Caco-2 (cell line): ENCODE measurements at regions not wholly inside any gene's neighbourhood (a gene's known extent, or its start where the extent isn't known, plus 50 kb on each side); places are given as distances from the start of the nearest gene placed in this dataset.
"Not testable (repeated sequence)": the region's sequence is repeated elsewhere in the genome, so short reads cannot be mapped to it uniquely, and the experiment has no call there.

Experiments
- BruUV-seq: library from RNA; stranded (reverse); fragments of 400-500 nt; replicated peaks from 2 replicates; lab custom pipeline; 2021; lab: Mats Ljungman, UMichigan
- CTCF ChIA-PET: fragments of 300-600 bp; sonication (Branson Sonifier 250); formaldehyde crosslinking; loops from one replicate; lab custom pipeline; 2022; ENCODE audit warnings: antibody characterized with exemption; lab: Charles Lee
- POLR2A ChIA-PET: fragments of 300-600 bp; sonication (Branson Sonifier 250); formaldehyde crosslinking; loops from one replicate; lab custom pipeline; 2022; ENCODE audit warnings: antibody characterized with exemption; lab: Charles Lee
- DNase-seq, 2 experiments: peaks; one replicate each; pipeline versions ENCODE4 v3.0.0 to v3.0.0-alpha.2; 2020 to 2022
- H3K27me3 ChIP-seq: replicated peaks from 2 replicates; pipeline ENCODE4 v1.6.0; 2011; ENCODE audit warnings: low read length; ENCODE audit not compliant: control insufficient read depth, insufficient read depth
- H3K36me3 ChIP-seq: 2 replicates; pipeline ENCODE4 v1.5.1; 2011; ENCODE audit warnings: low read length; ENCODE audit not compliant: control insufficient read depth, insufficient read depth
- H3K4me1 ChIP-seq: fragments of 250-450 bp; sonication (Bioruptor Pico); 2 replicates; pipeline ENCODE4 v1.5.1; 2020; ENCODE audit warnings: mild to moderate bottlenecking
- H3K4me3 ChIP-seq: 2 replicates; pipeline ENCODE4 v1.5.1; 2011; ENCODE audit warnings: low read depth, mild to moderate bottlenecking, control low read depth, low read length
- H3K9me3 ChIP-seq: fragments of 250-450 bp; sonication (Bioruptor Pico); 2 replicates; pipeline ENCODE4 v1.5.1; 2020; ENCODE audit warnings: mild to moderate bottlenecking, moderate library complexity
- H3K27ac Mint-ChIP-seq: one replicate; pipeline ENCODE4 v1.8.0; 2022; ENCODE audit warnings: mixed read lengths; ENCODE audit not compliant: unreplicated experiment
- H3K27me3 Mint-ChIP-seq: one replicate; pipeline ENCODE4 v1.8.0; 2022; ENCODE audit warnings: mixed read lengths; ENCODE audit not compliant: insufficient read depth, unreplicated experiment
- H3K36me3 Mint-ChIP-seq: one replicate; pipeline ENCODE4 v1.8.0; 2022; ENCODE audit warnings: mild to moderate bottlenecking, mixed read lengths; ENCODE audit not compliant: insufficient read depth, unreplicated experiment
- H3K4me1 Mint-ChIP-seq: one replicate; pipeline ENCODE4 v1.8.0; 2022; ENCODE audit warnings: low read depth, mixed read lengths; ENCODE audit not compliant: unreplicated experiment
- H3K4me3 Mint-ChIP-seq: one replicate; pipeline ENCODE4 v1.8.0; 2022; ENCODE audit warnings: mild to moderate bottlenecking, moderate library complexity, mixed read lengths; ENCODE audit not compliant: unreplicated experiment
- H3K9me3 Mint-ChIP-seq: one replicate; pipeline ENCODE4 v1.8.0; 2022; ENCODE audit warnings: mixed read lengths; ENCODE audit not compliant: unreplicated experiment
- intact Hi-C: fragments of 100-400 bp; cut with micrococcal nuclease; formaldehyde crosslinking; loops from one replicate; pipeline ENCODE4 v1.10.0; 2022; ENCODE audit not compliant: unreplicated experiment
- TF ChIP-seq, protein P1 (sequence below), 2 experiments: fragments of 200-600 bp in 1 of 2; IDR thresholded peaks; 1 replicate in 1 of 2; 2 replicates in 1 of 2; pipeline versions ENCODE4 v1.5.1 to v1.8.0; 2011 to 2022; ENCODE audit warnings: antibody characterized with exemption in 1 of 2, control low read depth in 1 of 2, inconsistent platforms in 1 of 2, low read depth in 1 of 2, low read length in 1 of 2, mild to moderate bottlenecking in 1 of 2, moderate library complexity in 1 of 2; ENCODE audit not compliant: insufficient read depth in 1 of 2, severe bottlenecking in 1 of 2, unreplicated experiment in 1 of 2

DNA sequence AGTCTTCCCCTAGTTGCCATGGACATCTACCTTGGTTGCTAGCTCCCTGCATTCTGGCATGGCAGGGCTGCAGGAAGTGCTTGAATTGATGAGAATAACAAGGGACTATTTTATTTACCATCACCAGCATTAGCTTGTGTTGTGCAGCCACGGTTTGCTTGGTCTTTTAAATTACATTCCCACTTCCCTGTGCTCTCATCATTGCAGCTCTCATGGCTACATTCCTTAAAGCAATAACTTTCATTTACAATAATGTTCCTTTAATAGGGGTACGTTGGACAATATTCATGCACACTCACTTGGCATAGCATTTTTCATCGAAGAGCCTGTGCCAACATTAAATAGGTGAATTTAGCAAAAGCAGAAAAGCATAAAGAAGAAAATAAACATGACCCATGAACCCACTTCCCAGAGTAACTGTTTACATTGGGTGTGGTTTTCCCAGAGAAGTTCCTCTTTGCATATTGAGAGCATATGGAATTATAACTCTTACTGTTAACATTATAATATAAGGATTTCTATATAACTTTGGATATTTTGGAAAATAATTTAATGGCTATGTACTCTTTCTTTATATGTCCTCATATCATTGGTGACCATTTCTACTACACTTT lies 113.2 kb upstream of the VWC2 start:
- Histone ChIP-seq H3K27me3 (no peaks in the 10 kb centered on the region), H3K9me3 (no peaks in the 10 kb centered on the region), H3K36me3 (no peaks in the 10 kb centered on the region), H3K4me3 (no peak overlapping the region), H3K4me1 (no peaks in the 10 kb centered on the region)
- TF ChIP-seq, protein P1, sequence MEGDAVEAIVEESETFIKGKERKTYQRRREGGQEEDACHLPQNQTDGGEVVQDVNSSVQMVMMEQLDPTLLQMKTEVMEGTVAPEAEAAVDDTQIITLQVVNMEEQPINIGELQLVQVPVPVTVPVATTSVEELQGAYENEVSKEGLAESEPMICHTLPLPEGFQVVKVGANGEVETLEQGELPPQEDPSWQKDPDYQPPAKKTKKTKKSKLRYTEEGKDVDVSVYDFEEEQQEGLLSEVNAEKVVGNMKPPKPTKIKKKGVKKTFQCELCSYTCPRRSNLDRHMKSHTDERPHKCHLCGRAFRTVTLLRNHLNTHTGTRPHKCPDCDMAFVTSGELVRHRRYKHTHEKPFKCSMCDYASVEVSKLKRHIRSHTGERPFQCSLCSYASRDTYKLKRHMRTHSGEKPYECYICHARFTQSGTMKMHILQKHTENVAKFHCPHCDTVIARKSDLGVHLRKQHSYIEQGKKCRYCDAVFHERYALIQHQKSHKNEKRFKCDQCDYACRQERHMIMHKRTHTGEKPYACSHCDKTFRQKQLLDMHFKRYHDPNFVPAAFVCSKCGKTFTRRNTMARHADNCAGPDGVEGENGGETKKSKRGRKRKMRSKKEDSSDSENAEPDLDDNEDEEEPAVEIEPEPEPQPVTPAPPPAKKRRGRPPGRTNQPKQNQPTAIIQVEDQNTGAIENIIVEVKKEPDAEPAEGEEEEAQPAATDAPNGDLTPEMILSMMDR (IDR thresholded peaks at IDR 0.05; ENCODE audit: insufficient read depth in 1 of 2, low read depth in 1 of 2, low read length in 1 of 2, severe bottlenecking in 1 of 2, unreplicated experiment in 1 of 2): no peak
- no peak for DNase-seq
- CTCF ChIA-PET: no interaction called here
- intact Hi-C loops: no loop called here
- H3K27me3 Mint-ChIP-seq: no peaks in the 10 kb centered on the region
- H3K27ac Mint-ChIP-seq: no peak overlapping the region
- BruUV-seq: no TSS peak
- POLR2A ChIA-PET: no interaction called here
- no peak overlapping the region for H3K4me3 Mint-ChIP-seq
- peaks cover 1% of the 10 kb centered on the region for H3K9me3 Mint-ChIP-seq
- H3K4me1 Mint-ChIP-seq: no peaks in the 10 kb centered on the region
- no peaks in the 10 kb centered on the region for H3K36me3 Mint-ChIP-seq

DNA sequence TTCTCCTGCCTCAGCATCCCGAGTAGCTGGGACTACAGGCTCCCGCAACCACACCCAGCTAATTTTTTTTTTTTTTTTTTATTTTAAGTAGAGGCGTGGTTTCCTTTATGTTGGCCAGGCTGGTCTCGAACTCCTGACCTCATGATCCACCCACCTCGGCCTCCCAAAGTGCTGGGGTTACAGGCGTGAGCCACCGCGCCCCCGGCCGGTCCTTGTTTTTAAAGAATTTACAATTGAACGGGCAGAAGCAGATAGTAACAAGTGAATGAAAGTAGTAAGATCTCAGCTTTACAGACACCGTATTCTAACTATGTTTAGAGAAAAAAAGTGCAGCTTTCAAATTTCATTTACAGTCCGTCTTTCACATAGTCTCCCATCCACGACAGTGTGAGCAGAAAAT lies 112.5 kb upstream of the VWC2 start:
- no peaks in the 10 kb centered on the region for H3K9me3 ChIP-seq
- H3K4me3 Mint-ChIP-seq: no peak overlapping the region
- H3K4me1 ChIP-seq: no peaks in the 10 kb centered on the region
- intact Hi-C loops: no loop called here
- no peaks in the 10 kb centered on the region for H3K27me3 Mint-ChIP-seq
- no peak overlapping the region for H3K4me3 ChIP-seq
- no peak for DNase-seq
- H3K36me3 Mint-ChIP-seq: no peaks in the 10 kb centered on the region
- ChIA-PET POLR2A (no interaction called here), CTCF (no interaction called here)
- no peaks in the 10 kb centered on the region for H3K36me3 ChIP-seq
- BruUV-seq: no TSS peak
- TF ChIP-seq, protein P1 (IDR thresholded peaks at IDR 0.05; ENCODE audit: insufficient read depth in 1 of 2, low read depth in 1 of 2, low read length in 1 of 2, severe bottlenecking in 1 of 2, unreplicated experiment in 1 of 2): no peak
- no peak overlapping the region for H3K27ac Mint-ChIP-seq
- H3K9me3 Mint-ChIP-seq: peaks cover 8% of the 10 kb centered on the region
- H3K4me1 Mint-ChIP-seq: no peaks in the 10 kb centered on the region
- H3K27me3 ChIP-seq: no peaks in the 10 kb centered on the region

DNA sequence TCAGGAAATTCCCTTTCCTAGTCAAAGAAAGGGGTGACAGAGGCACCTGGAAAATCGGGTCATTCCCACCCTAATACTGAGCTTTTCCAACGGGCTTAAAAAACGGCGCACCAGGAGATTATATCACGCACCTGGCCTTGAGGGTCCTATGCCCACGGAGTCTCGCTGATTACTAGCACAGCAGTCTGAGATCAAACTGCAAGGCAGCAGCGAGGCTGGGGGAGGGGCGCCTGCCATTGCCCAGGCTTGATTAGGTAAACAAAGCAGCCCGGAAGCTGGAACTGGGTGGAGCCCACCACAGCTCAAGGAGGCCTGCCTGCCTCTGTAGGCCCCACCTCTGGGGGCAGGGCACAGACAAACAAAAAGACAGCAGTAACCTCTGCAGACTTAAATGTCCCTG lies 107.5 kb upstream of the VWC2 start:
- BruUV-seq, H3K4me1 Mint-ChIP-seq, intact Hi-C loops, H3K4me3 ChIP-seq, CTCF ChIA-PET, POLR2A ChIA-PET, H3K4me1 ChIP-seq, DNase-seq, H3K27ac Mint-ChIP-seq, H3K27me3 ChIP-seq, H3K9me3 Mint-ChIP-seq, H3K4me3 Mint-ChIP-seq, H3K27me3 Mint-ChIP-seq, H3K36me3 ChIP-seq, H3K9me3 ChIP-seq, H3K36me3 Mint-ChIP-seq: not testable (repeated sequence)
